ENCODE measurements at regions not wholly inside any gene's neighbourhood (a gene's known extent, or its start where the extent isn't known, plus 50 kb on each side); places are given as distances from the start of the nearest gene placed in this dataset.

DNA sequence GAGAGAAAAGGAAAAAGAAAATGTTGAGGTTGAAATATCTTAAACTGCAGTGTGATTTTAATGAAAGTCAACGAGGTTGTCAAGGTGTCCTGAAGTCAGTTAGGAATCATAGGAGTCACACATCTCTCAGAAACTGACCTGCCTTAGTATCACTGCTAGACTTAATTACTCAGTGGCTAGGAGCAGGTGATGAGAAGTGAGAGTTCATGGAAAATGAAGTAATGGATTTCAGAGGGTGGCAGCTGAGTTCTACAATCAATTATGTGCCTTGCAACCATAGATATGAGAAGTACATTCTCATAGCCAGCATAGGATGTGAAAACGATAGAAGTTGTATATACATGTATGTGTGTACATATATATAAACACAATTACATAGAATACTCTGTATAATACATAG is 1269.7 kb downstream of the FSTL5 start:
- H3K27me3 Mint-ChIP-seq (ENCODE audit: low read depth) = no peaks in the 10 kb centered on the region
- TF ChIP-seq ESRRA (CRISPR knock-in tag; IDR thresholded peaks at IDR 0.05; ENCODE audit: borderline replicate concordance) (no peak), IRF2 (CRISPR knock-in tag; IDR thresholded peaks at IDR 0.05; ENCODE audit: borderline replicate concordance, low read depth) (no peak), SMAD3 (CRISPR knock-in tag; IDR thresholded peaks at IDR 0.05; ENCODE audit: borderline replicate concordance) (no peak), KAT7 (CRISPR knock-in tag; IDR thresholded peaks at IDR 0.05; ENCODE audit: borderline replicate concordance) (no peak)
- TF ChIP-seq, protein P1, sequence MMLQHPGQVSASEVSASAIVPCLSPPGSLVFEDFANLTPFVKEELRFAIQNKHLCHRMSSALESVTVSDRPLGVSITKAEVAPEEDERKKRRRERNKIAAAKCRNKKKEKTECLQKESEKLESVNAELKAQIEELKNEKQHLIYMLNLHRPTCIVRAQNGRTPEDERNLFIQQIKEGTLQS (CRISPR knock-in tag; conservative IDR thresholded peaks at IDR 0.05) = no peak
- H3K4me3 Mint-ChIP-seq = no peak overlapping the region
- no peak for ATAC-seq
- H3K27ac Mint-ChIP-seq = no peak overlapping the region
- H3K9me3 Mint-ChIP-seq = peaks cover 3% of the 10 kb centered on the region; the same call in 1 of the 2 replicates
- CTCF ChIA-PET = no interaction called here
- no peak for DNase-seq (ENCODE audit: low spot score)
- no peaks in the 10 kb centered on the region for H3K36me3 Mint-ChIP-seq
- H3K4me1 Mint-ChIP-seq = no peaks in the 10 kb centered on the region
- POLR2A ChIA-PET = no interaction called here

DNA sequence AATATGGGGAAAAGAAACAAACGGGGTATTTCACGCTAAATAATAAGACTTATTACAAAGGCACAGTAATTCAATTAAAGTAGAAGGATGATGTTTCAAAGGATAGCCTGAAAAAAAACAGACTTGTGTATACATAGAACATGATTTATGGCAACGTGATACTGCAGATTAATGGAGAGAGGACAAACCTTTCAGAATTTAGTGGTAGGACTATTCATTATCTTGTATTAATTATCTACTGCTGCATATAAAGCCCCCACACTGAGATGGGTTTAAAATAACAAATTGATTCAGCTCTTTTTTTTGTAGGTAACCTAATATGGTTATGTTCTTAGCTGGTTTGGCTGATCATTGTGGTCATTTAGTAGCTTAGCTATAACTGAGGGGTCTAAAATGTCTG is 1269.0 kb downstream of the FSTL5 start:
- no peak for TF ChIP-seq TEAD4 (CRISPR knock-in tag; IDR thresholded peaks at IDR 0.05)
- TF ChIP-seq ZNF423 (CRISPR knock-in tag; IDR thresholded peaks at IDR 0.05) = no peak
- TF ChIP-seq RELA (CRISPR knock-in tag; IDR thresholded peaks at IDR 0.05; ENCODE audit: borderline replicate concordance) = no peak
- TF ChIP-seq, protein P2, sequence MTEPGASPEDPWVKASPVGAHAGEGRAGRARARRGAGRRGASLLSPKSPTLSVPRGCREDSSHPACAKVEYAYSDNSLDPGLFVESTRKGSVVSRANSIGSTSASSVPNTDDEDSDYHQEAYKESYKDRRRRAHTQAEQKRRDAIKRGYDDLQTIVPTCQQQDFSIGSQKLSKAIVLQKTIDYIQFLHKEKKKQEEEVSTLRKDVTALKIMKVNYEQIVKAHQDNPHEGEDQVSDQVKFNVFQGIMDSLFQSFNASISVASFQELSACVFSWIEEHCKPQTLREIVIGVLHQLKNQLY (CRISPR knock-in tag; IDR thresholded peaks at IDR 0.05) = no peak
- TF ChIP-seq, protein P3, sequence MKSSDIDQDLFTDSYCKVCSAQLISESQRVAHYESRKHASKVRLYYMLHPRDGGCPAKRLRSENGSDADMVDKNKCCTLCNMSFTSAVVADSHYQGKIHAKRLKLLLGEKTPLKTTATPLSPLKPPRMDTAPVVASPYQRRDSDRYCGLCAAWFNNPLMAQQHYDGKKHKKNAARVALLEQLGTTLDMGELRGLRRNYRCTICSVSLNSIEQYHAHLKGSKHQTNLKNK (CRISPR knock-in tag; IDR thresholded peaks at IDR 0.05) = no peak
- TF ChIP-seq, protein P4, sequence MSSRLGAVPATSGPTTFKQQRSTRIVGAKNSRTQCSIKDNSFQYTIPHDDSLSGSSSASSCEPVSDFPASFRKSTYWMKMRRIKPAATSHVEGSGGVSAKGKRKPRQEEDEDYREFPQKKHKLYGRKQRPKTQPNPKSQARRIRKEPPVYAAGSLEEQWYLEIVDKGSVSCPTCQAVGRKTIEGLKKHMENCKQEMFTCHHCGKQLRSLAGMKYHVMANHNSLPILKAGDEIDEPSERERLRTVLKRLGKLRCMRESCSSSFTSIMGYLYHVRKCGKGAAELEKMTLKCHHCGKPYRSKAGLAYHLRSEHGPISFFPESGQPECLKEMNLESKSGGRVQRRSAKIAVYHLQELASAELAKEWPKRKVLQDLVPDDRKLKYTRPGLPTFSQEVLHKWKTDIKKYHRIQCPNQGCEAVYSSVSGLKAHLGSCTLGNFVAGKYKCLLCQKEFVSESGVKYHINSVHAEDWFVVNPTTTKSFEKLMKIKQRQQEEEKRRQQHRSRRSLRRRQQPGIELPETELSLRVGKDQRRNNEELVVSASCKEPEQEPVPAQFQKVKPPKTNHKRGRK (CRISPR knock-in tag; IDR thresholded peaks at IDR 0.05; ENCODE audit: borderline replicate concordance) = no peak
- no peak for TF ChIP-seq ELF4 (CRISPR knock-in tag; IDR thresholded peaks at IDR 0.05; ENCODE audit: low read depth)
- no peak for TF ChIP-seq ZNF416 (CRISPR knock-in tag; IDR thresholded peaks at IDR 0.05)
- TF ChIP-seq SMAD3 (CRISPR knock-in tag; IDR thresholded peaks at IDR 0.05; ENCODE audit: borderline replicate concordance) = no peak
- TF ChIP-seq, protein P5, sequence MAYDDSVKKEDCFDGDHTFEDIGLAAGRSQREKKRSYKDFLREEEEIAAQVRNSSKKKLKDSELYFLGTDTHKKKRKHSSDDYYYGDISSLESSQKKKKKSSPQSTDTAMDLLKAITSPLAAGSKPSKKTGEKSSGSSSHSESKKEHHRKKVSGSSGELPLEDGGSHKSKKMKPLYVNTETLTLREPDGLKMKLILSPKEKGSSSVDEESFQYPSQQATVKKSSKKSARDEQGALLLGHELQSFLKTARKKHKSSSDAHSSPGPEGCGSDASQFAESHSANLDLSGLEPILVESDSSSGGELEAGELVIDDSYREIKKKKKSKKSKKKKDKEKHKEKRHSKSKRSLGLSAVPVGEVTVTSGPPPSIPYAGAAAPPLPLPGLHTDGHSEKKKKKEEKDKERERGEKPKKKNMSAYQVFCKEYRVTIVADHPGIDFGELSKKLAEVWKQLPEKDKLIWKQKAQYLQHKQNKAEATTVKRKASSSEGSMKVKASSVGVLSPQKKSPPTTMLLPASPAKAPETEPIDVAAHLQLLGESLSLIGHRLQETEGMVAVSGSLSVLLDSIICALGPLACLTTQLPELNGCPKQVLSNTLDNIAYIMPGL (CRISPR knock-in tag; IDR thresholded peaks at IDR 0.05) = no peak
- no peak for TF ChIP-seq MXD4 (CRISPR knock-in tag; IDR thresholded peaks at IDR 0.05; ENCODE audit: borderline replicate concordance)
- TF ChIP-seq, protein P6, sequence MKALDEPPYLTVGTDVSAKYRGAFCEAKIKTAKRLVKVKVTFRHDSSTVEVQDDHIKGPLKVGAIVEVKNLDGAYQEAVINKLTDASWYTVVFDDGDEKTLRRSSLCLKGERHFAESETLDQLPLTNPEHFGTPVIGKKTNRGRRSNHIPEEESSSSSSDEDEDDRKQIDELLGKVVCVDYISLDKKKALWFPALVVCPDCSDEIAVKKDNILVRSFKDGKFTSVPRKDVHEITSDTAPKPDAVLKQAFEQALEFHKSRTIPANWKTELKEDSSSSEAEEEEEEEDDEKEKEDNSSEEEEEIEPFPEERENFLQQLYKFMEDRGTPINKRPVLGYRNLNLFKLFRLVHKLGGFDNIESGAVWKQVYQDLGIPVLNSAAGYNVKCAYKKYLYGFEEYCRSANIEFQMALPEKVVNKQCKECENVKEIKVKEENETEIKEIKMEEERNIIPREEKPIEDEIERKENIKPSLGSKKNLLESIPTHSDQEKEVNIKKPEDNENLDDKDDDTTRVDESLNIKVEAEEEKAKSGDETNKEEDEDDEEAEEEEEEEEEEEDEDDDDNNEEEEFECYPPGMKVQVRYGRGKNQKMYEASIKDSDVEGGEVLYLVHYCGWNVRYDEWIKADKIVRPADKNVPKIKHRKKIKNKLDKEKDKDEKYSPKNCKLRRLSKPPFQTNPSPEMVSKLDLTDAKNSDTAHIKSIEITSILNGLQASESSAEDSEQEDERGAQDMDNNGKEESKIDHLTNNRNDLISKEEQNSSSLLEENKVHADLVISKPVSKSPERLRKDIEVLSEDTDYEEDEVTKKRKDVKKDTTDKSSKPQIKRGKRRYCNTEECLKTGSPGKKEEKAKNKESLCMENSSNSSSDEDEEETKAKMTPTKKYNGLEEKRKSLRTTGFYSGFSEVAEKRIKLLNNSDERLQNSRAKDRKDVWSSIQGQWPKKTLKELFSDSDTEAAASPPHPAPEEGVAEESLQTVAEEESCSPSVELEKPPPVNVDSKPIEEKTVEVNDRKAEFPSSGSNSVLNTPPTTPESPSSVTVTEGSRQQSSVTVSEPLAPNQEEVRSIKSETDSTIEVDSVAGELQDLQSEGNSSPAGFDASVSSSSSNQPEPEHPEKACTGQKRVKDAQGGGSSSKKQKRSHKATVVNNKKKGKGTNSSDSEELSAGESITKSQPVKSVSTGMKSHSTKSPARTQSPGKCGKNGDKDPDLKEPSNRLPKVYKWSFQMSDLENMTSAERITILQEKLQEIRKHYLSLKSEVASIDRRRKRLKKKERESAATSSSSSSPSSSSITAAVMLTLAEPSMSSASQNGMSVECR (CRISPR knock-in tag; IDR thresholded peaks at IDR 0.05; ENCODE audit: borderline replicate concordance) = no peak
- TF ChIP-seq NR1H2 (CRISPR knock-in tag; IDR thresholded peaks at IDR 0.05) = no peak
- TF ChIP-seq NFYB (CRISPR knock-in tag; conservative IDR thresholded peaks at IDR 0.05; ENCODE audit: low read depth) = no peak
- TF ChIP-seq, protein P7, sequence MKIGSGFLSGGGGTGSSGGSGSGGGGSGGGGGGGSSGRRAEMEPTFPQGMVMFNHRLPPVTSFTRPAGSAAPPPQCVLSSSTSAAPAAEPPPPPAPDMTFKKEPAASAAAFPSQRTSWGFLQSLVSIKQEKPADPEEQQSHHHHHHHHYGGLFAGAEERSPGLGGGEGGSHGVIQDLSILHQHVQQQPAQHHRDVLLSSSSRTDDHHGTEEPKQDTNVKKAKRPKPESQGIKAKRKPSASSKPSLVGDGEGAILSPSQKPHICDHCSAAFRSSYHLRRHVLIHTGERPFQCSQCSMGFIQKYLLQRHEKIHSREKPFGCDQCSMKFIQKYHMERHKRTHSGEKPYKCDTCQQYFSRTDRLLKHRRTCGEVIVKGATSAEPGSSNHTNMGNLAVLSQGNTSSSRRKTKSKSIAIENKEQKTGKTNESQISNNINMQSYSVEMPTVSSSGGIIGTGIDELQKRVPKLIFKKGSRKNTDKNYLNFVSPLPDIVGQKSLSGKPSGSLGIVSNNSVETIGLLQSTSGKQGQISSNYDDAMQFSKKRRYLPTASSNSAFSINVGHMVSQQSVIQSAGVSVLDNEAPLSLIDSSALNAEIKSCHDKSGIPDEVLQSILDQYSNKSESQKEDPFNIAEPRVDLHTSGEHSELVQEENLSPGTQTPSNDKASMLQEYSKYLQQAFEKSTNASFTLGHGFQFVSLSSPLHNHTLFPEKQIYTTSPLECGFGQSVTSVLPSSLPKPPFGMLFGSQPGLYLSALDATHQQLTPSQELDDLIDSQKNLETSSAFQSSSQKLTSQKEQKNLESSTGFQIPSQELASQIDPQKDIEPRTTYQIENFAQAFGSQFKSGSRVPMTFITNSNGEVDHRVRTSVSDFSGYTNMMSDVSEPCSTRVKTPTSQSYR (CRISPR knock-in tag; IDR thresholded peaks at IDR 0.05) = no peak
- TF ChIP-seq, protein P8, sequence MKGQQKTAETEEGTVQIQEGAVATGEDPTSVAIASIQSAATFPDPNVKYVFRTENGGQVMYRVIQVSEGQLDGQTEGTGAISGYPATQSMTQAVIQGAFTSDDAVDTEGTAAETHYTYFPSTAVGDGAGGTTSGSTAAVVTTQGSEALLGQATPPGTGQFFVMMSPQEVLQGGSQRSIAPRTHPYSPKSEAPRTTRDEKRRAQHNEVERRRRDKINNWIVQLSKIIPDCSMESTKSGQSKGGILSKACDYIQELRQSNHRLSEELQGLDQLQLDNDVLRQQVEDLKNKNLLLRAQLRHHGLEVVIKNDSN (CRISPR knock-in tag; IDR thresholded peaks at IDR 0.05) = no peak
- TF ChIP-seq IRF2 (CRISPR knock-in tag; IDR thresholded peaks at IDR 0.05; ENCODE audit: borderline replicate concordance, low read depth) = no peak
- no peaks in the 10 kb centered on the region for H3K27me3 Mint-ChIP-seq (ENCODE audit: low read depth)
- no peak overlapping the region for H3K4me3 Mint-ChIP-seq
- POLR2A ChIA-PET = no interaction called here
- CTCF ChIA-PET = no interaction called here
- DNase-seq (ENCODE audit: low spot score) (no peak), ATAC-seq (no peak)
- H3K36me3 Mint-ChIP-seq = no peaks in the 10 kb centered on the region
- H3K9me3 Mint-ChIP-seq = peaks cover 3% of the 10 kb centered on the region; the same call in 1 of the 2 replicates
- H3K4me1 Mint-ChIP-seq = no peaks in the 10 kb centered on the region
- no peak overlapping the region for H3K27ac Mint-ChIP-seq

Data from WTC11 (cell line).